ENCODE measurements at regions not wholly inside any gene's neighbourhood (a gene's known extent, or its start where the extent isn't known, plus 50 kb on each side); places are given as distances from the start of the nearest gene placed in this dataset.

DNA sequence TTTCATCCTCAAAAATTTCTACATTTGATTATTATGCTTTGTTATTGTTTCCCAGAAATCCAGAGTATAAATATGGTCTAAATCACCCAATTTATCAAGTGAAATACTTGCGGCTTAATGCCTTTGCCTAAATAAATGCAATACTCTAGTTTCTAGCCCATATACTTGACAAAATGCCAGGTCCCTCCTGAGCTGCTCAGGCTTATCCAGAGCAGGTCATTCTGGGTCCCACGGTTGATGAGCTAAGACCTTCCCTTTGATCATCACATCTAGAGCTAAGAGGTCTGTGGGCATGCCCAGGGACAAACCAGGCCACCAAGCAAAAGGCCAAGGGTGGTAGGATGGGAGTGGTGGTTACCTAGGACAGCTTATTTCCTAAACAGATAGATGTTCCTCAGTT, 180.1 kb downstream of the SMIM20 start:
- DNase-seq (ENCODE audit: low read depth in 1 of 2, low spot score in 2 of 2) (no peak), FAIRE-seq (no peak)
- Histone ChIP-seq H2BK20ac (ENCODE audit: low read length) (no peak overlapping the region), H4K91ac (replicated peaks; ENCODE audit: insufficient read length, low read length) (no peak overlapping the region), H3K79me2 (ENCODE audit: control insufficient read depth in 1 of 2, insufficient read depth in 2 of 2, low read length in 2 of 2) (no peaks in the 10 kb centered on the region), H3K4me1 (replicated peaks in 1 of 4; ENCODE audit: control insufficient read depth in 3 of 4, insufficient read depth in 4 of 4, low read length in 3 of 4) (no peaks in the 10 kb centered on the region), H2AFZ (ENCODE audit: low read length) (no peak overlapping the region), H3K4ac (replicated peaks; ENCODE audit: insufficient read length, low read depth, low read length) (no peak overlapping the region), H3K36me3 (ENCODE audit: control insufficient read depth in 2 of 4, insufficient read depth in 4 of 4, low read length in 3 of 4) (no peaks in the 10 kb centered on the region), H3K4me3 (ENCODE audit: extremely low read depth in 1 of 4, insufficient read depth in 2 of 4, low read depth in 3 of 4, low read length in 4 of 4) (no peak overlapping the region), H4K5ac (ENCODE audit: insufficient read length, low read depth, low read length) (no peak overlapping the region), H3K4me2 (ENCODE audit: insufficient read depth in 1 of 2, low read depth in 2 of 2, low read length in 2 of 2) (no peak overlapping the region), H2BK15ac (ENCODE audit: low read length) (0 out of 2 replicates have a peak overlapping the region, but pooled peaks have one; percentile 18), H4K8ac (ENCODE audit: extremely low read depth, insufficient read depth, low read length) (no peak overlapping the region), H2AK5ac (ENCODE audit: low read depth, low read length) (no peak overlapping the region), H3K56ac (replicated peaks; ENCODE audit: insufficient read length, low read depth, low read length) (no peak overlapping the region), H2BK120ac (replicated peaks; ENCODE audit: low read depth, low read length) (no peak overlapping the region), H3K27ac (ENCODE audit: low read depth, low read length) (no peak overlapping the region), H3K23ac (ENCODE audit: insufficient read length) (no peak overlapping the region), H3K14ac (ENCODE audit: insufficient read length) (no peak overlapping the region), H3K23me2 (ENCODE audit: low read depth, low read length) (no peaks in the 10 kb centered on the region), H3K79me1 (ENCODE audit: low read depth, low read length) (no peaks in the 10 kb centered on the region), H2BK12ac (ENCODE audit: low read depth, low read length) (no peak overlapping the region), H3K9ac (replicated peaks in 1 of 4; ENCODE audit: extremely low read depth in 1 of 4, low read depth in 3 of 4, low read length in 3 of 4) (no peak overlapping the region), H3K27me3 (replicated peaks in 1 of 4; ENCODE audit: control insufficient read depth in 3 of 4, extremely low read depth in 1 of 4, insufficient read depth in 3 of 4, low read length in 3 of 4) (no peaks in the 10 kb centered on the region), H3K18ac (ENCODE audit: extremely low read depth, low read length) (no peak overlapping the region), H3K9me3 (ENCODE audit: insufficient read depth in 2 of 2, low read depth in 1 of 2, low read length in 1 of 2) (peaks cover 5 to 13% of the 10 kb centered on the region in 2 experiments; a peak in 2 of 4 replicates), H4K20me1 (replicated peaks in 1 of 2; ENCODE audit: control insufficient read depth in 1 of 2, insufficient read depth in 2 of 2, low read length in 2 of 2) (no peaks in the 10 kb centered on the region), H2BK5ac (ENCODE audit: low read depth, low read length) (no peak overlapping the region)
- WGBS, 2 experiments (ENCODE audit: extremely low coverage in 1 of 2, insufficient coverage in 1 of 2, insufficient read length in 1 of 2, insufficient replicate concordance in 2 of 2, low coverage in 1 of 2, low lambda C conversion rate in 2 of 2, missing lambda C conversion rate in 1 of 2), result 92% methylated on average over 2 of the region's 2 CpGs; no CpG with 5 or more reads in 1 of the 2 experiments
- no peak for TF ChIP-seq SIX5 (IDR thresholded peaks at IDR 0.05; ENCODE audit: low read depth, low read length)
- no peak for TF ChIP-seq GABPA (IDR thresholded peaks at IDR 0.05; ENCODE audit: borderline replicate concordance, insufficient read depth, low read length)
- TF ChIP-seq SP1 (IDR thresholded peaks at IDR 0.05; ENCODE audit: low read depth, low read length), result no peak
- TF ChIP-seq USF2 (IDR thresholded peaks at IDR 0.05; ENCODE audit: low read length), result no peak
- no peak for TF ChIP-seq PHF8 (conservative IDR thresholded peaks at IDR 0.05; ENCODE audit: low read depth, low read length)
- TF ChIP-seq, protein P1, sequence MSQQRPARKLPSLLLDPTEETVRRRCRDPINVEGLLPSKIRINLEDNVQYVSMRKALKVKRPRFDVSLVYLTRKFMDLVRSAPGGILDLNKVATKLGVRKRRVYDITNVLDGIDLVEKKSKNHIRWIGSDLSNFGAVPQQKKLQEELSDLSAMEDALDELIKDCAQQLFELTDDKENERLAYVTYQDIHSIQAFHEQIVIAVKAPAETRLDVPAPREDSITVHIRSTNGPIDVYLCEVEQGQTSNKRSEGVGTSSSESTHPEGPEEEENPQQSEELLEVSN (IDR thresholded peaks at IDR 0.05), result no peak
- TF ChIP-seq RNF2 (IDR thresholded peaks at IDR 0.05; ENCODE audit: borderline replicate concordance, low read depth, low read length, missing control alignments, poor library complexity, severe bottlenecking), result no peak
- TF ChIP-seq CHD2 (IDR thresholded peaks at IDR 0.05; ENCODE audit: low read length), result no peak
- no peak for TF ChIP-seq BRCA1 (IDR thresholded peaks at IDR 0.05; ENCODE audit: low read depth, low read length)
- ChIA-PET CTCF (ENCODE audit: partially characterized antibody) (interaction anchor here (2.4 to 5.0 kb wide), 2 partner anchors 11 to 14 kb away, joined by 11 to 27 read pairs; no protein-coding TSS in a partner anchor), POLR2A (ENCODE audit: partially characterized antibody) (no interaction called here)

Data from H1 (cell line).